ENCODE measurements at regions not wholly inside any gene's neighbourhood (a gene's known extent, or its start where the extent isn't known, plus 50 kb on each side); places are given as distances from the start of the nearest gene placed in this dataset.
A peak's percentile ranks its signal among the peaks of the same experiment; 100 is the strongest.
"Not testable (repeated sequence)": the region's sequence is repeated elsewhere in the genome, so short reads cannot be mapped to it uniquely, and the experiment has no call there.

GRCh38 chr7:65471587-65471986, 97.9 kb downstream of the ZNF92 start:
- H3K27ac ChIP-seq = no peak overlapping the region
- POLR2A ChIA-PET (ENCODE audit: low non-redundant PET) = interaction anchor here (0.6 kb wide), 1 partner anchor 224 kb away, joined by 5 read pairs; no protein-coding TSS in a partner anchor
- TF ChIP-seq CTCF (conservative IDR thresholded peaks at IDR 0.05; ENCODE audit: low read depth) = no peak
- DNase-seq (ENCODE audit: low spot score) = no peak
- CTCF ChIA-PET = no interaction called here

- ChIA-PET POLR2A (ENCODE audit: low non-redundant PET) (no interaction called here), CTCF (no interaction called here)
- no peak for TF ChIP-seq CTCF (conservative IDR thresholded peaks at IDR 0.05; ENCODE audit: low read depth)
- no peak overlapping the region for H3K27ac ChIP-seq
- no peak for DNase-seq (ENCODE audit: low spot score)
Observed at GRCh38 chr7:65475040-65475726, 101.5 kb downstream of the ZNF92 start.

GRCh38 chr7:65475734-65476319, 102.2 kb downstream of the ZNF92 start:
- DNase-seq (ENCODE audit: low spot score) = peak; percentile 10
- POLR2A ChIA-PET (ENCODE audit: low non-redundant PET) = no interaction called here
- CTCF ChIA-PET = no interaction called here
- H3K27ac ChIP-seq = no peak overlapping the region
- no peak for TF ChIP-seq CTCF (conservative IDR thresholded peaks at IDR 0.05; ENCODE audit: low read depth)

GRCh38 chr7:65477326-65477725, 103.7 kb downstream of the ZNF92 start:
- no peak for TF ChIP-seq CTCF (conservative IDR thresholded peaks at IDR 0.05; ENCODE audit: low read depth)
- POLR2A ChIA-PET (ENCODE audit: low non-redundant PET) = no interaction called here
- peak; percentile 25 for DNase-seq (ENCODE audit: low spot score)
- CTCF ChIA-PET = interaction anchor here (1.1 to 1.2 kb wide), 2 partner anchors 10 to 170 kb away, joined by 3 to 9 read pairs; no protein-coding TSS in a partner anchor
- no peak overlapping the region for H3K27ac ChIP-seq

- H3K27ac ChIP-seq = no peak overlapping the region
- no peak for DNase-seq (ENCODE audit: low spot score)
- CTCF ChIA-PET = interaction anchor here (0.6 kb wide), 1 partner anchor 17 kb away, joined by 3 read pairs; no protein-coding TSS in a partner anchor
- POLR2A ChIA-PET (ENCODE audit: low non-redundant PET) = no interaction called here
- no peak for TF ChIP-seq CTCF (conservative IDR thresholded peaks at IDR 0.05; ENCODE audit: low read depth)
Observed at GRCh38 chr7:65489260-65489767, 115.7 kb downstream of the ZNF92 start.

- H3K27ac ChIP-seq; POLR2A ChIA-PET (ENCODE audit: low non-redundant PET); CTCF ChIA-PET; DNase-seq (ENCODE audit: low spot score): not testable (repeated sequence)
Observed at GRCh38 chr7:65496697-65497096, 123.0 kb downstream of the ZNF92 start.
